HG02763 (cell line): ENCODE measurements at regions not wholly inside any gene's neighbourhood (a gene's known extent, or its start where the extent isn't known, plus 50 kb on each side); places are given as distances from the start of the nearest gene placed in this dataset.

Experiments used
- ATAC-seq: cut with Tn5 transposase; IDR thresholded peaks from one replicate; pipeline ENCODE4 v1.9.1; 2021; ENCODE audit warnings: mild to moderate bottlenecking, moderate library complexity; ENCODE audit not compliant: unreplicated experiment

DNA sequence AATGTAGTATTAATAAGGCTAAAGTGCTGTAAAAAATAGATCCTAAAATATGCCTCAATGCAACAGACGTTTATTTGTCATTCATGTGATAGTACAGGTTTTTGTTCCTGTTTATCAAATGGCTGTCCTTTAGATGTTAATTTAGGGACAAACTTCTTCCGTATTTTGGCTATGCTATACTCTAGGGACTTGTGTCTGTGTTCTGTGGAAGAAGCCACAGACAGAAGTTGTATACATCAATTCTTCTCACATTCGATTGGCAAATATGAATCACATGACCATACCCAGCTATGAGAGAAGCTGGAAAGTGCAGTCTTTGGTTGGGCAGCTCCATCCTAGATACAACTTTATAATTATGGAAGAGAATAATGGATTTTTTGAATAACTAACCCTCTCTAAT, 232.7 kb upstream of the SNX7 start:
- ATAC-seq: no peak

DNA sequence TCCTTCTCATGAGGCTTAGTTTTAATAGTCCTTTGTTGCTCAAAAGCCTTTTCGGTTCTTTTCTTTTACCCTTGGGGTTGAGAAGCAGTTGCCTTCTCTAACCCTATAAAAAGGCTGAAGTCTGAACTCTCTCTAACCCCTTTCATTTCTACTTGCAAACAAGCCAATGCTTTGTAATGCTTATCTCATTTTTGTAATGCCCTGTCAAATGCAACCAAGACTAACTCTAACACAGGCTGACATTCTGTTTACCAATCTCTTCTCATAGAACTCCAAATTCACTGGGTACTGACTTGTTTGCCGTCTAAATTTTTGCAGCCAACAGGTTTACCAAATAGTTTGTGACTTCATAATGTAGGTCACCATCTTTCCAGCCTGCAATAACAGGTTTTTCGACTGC, 233.9 kb upstream of the SNX7 start:
- ATAC-seq: no peak

DNA sequence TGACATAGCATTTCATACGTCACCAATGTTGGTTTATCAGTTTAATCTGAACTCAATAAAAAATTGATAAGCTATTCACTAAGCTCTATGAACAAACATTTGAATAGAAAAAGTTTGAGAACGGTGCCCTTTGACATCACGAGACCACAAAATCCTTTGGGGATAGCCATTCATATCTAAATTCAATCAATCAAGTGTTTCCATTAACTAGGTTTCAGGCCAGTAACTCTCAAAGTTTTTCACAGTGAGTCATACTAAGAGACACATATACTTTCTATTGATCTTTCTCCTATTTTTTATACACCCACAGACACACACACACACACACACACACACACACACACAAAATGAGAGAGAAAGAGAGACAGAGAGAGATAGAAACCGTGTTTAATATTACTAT, 235.4 kb upstream of the SNX7 start:
- ATAC-seq: no peak

DNA sequence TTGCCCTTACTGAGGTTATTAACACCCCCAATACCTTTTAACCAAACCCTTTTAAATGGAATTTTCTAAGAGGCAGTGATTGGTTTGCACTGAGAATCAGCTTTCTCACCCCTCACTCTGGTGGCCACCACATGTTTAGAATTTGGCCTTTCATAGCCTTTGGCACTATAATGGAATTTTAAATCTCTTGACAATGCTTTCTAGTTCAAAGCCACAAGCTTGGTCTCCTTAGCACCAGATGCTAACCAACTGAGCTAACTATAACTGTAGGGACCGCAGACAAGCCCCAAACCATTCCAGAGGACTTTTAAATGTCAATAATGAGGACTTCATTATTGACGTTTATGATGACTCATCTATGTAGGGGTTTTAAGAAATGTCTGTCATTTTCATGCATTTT, 238.7 kb upstream of the SNX7 start:
- ATAC-seq: no peak

DNA sequence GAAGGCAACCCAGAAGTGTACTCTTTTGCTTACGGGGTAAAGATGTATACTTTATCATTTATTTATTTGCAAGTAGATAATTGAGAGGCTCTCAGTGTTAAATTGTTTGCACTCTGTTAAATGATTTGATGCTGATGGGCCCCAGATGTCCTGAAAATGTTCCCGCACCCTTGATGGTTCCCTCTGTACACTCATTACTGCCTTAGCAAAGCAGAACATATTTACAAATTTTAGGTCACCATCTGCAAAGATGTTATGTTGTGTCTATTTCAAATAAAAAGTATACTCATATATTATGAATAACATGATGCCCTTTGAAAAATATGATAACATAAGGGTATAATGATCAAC, 240.5 kb upstream of the SNX7 start:
- ATAC-seq: no peak

DNA sequence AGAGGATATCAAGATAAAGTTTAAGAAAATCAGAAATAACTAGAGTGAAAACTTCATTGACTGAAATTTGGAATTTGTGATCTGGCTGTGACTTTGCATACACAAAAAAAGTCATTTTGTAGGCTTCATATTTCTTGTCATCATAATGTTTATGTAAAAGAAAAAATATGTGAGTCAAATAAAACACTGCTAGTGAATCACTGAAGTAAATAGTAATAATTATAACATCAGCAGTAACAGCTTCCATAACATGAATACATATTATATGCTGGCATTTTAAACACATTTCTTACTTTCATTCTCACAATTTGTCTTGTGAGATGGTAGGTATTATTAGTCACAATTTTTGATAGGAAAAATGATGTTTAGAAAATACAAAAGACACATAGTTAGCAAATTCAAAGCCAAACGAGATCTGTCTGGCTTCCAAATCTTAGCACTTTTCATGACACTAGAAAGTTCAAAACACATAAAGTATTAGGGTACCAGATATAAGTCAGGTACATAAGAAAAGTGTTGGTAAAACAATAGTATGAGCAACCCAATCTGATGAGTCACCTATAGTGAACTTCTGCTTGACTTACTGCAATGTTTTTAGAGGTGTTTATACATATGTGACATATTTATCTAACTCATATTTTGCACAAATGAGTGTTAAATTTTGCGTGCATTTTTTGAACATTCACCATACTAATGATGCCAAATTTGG, 241.0 kb upstream of the SNX7 start:
- ATAC-seq: no peak

DNA sequence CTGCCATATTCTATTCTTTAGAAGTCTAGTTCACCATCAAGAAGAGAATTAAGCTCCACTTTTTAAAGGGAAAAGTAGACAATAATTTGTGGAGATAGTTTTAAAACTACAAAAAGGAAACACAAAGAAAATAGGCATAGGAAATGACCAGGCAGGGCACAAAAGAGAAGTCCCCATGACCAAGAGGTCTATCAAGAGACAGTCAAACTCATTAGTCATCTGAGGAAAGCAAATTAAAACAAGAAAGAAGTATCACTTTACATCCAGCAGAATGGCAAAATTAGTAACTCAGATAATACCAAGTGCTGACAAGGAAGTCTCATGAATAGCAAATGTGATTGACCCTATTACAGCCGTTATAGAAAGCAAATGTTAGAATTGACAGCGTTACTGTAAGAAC, 243.7 kb upstream of the SNX7 start:
- no peak for ATAC-seq

DNA sequence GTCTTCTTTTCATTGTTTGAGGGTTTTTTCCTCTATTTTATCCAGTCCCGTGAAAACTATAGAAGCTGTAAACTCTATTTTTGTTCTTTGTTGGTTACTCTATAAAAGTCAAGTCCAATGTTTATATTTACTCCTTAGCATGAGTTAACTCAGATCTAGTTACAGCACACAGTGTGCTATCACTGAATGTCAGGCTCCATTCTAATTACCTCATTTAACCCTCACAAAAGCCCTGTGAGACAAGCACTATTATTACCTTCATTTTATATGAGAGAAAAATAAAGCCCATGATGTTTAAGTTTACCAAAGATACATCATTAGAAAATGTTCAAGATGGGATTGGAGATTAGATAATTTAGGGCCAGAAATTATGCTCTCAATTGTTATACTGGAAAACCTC, 251.4 kb upstream of the SNX7 start:
- ATAC-seq: no peak

DNA sequence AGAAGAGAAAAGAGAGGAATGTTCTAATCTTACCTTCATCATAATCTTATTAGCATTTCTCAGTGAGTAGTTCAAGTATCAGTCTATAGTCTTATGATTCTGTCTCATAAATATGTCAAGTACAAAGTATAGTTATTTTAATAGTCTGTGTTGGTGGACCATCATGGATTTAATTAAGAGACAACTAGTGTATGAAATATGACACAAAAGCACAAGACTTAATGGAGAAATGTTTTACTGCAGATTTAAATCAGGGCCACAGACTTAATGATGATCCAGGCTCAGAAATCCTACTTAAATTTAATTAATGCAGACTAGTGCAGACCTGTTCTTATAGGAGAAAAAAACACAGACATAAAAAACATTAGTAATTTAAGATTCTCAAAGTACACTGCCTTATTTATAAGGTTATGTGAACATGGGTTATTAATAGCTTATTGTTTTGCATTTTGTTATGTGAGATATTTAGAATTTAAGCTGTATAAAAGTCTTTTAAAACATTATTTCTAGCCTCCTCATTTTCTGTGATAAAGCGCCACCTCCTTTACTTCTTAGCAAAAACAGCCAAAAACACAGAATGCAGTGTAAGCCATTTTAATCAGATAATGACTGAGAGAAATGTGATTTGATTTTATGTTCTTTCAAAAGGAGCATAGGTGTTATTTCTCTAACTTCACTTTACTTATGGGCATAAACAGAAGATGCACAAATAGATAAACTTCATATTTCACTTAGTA, 255.0 kb upstream of the SNX7 start:
- ATAC-seq: no peak

DNA sequence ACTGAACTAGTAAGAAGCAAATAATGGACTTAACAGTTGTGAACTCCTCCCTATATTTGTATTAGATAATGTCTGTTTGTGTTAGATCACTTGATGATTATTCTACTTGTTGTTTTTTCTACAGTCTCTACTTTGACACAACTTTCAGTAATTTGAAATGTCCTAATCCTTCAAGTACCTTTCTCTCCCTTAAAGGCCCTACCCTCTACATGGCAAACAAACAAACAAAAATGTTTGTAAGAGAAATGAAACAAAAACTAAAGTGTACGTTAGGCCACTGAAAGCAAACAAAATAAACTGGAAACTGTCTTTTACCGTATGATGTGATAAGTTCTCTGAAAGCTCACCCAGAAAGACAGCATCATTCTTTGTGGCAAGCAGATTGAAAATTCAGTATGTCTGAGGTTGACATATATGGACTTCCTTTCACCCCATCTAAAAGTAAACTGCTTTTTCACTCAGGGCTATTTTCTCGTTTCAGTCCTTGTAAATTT, 255.9 kb upstream of the SNX7 start:
- peak; percentile 66 for ATAC-seq

DNA sequence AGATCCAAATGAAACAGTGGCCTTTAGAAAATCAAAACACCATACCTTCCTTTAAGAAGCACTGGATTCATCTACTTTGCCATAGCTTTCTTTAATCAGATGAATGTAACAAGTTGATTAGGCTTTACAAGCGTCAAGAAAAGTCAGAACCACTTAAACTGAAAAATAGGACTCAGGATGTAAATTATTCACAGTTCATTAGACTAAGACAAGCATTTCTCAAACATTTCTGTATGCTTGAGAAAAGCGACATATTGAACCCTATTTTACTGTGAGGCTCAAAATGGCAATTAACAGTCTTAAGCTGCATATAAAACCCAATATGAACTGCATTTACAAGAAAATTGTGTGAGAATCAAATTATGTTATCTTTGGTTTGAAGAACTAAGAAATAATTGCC, 256.7 kb upstream of the SNX7 start:
- ATAC-seq: no peak

DNA sequence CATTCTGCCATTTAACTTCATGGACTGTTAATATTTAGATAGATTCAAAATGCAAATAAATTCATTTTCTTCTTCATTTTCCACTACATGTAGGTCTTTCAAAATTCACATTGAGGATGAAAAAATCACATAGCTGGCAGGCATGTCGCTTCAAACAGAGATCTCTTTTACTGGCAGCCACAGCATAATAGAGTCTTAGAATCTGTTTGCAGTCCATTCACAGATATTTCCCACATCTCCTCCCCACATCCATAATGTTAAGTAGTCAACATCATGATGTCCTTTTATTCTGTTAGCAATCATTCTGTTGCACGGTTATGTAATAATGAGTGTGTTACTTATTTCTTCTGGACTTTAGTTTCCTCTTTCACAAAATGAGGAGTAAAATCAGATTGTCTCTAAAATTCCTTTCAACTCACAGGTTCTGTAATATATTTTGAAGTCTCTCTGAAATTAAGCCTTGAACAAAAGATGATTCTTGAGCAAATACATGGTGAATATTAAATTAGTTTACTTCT, 257.5 kb upstream of the SNX7 start:
- ATAC-seq: no peak

DNA sequence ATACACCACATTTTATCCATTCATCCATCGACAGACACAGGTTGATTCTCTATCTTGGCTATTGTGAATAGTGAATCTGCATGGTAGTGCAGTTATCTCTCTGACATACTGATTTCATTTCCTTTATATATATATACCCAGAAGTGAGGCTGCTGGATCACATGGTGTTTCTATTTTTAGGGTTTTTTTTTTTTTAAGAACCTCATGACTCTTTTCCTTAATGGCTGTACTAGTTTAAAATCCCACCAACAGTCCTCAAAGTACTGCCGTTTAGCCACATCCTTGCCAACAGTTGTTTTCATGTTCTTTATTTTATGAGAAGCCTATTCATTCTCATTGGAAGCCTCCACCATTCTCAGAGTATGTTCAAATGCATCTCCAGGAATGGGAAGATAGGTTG, 258.7 kb upstream of the SNX7 start:
- ATAC-seq: no peak

DNA sequence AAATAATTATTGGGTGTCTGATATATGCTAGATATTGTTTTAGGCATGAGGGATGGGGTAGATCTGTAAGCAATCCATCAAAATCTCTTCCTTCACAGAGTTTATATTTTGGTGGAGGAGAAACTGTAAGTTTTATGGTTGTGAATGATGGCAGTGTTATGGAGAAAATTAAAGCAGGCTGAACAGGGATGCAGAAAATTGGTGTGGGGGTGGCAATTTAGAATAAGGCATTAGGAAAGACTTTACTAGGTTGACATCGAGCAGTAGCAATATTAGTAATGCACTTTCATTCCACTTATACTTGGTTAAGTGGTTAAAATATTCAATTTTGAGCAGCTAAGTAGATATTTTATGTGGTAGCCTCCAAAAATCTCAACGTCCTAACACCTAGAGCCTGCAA, 261.1 kb upstream of the SNX7 start:
- ATAC-seq: no peak

DNA sequence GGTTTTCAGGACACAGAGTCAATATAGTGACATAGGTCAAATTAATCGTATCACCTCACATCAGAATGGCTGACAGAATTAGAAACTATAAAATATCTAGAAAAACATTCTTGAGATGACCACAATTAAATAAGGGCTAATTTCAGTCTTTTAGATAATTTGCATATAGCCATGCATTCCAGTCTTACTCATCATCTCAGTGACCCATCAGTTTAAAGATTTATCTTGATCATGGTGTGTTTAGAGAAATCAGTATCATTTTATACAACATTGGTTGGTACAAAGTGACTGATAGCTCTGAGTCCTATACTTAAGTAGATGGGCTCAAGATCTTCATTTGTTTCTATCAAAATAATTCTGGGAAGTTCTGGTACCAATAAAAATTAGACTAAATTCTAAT, 262.3 kb upstream of the SNX7 start:
- no peak for ATAC-seq

DNA sequence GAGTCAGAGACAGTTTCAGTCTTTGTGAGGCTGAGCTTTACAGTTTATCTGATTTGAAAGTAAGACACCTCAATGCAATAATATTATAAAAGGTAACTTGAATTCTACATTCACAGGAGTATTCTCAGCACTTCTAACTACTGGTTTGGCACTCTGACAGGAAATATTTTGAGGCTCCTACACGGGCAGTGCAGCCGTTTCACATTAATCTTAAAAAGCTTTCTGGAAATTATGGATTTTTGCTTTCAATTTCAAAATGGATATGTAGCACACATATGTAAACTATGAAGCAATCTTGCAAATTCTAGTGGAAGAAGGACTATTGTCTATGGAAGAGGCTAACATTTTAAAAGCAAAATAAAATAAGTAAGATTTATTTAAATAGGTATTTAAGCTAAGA, 262.9 kb upstream of the SNX7 start:
- ATAC-seq: no peak

DNA sequence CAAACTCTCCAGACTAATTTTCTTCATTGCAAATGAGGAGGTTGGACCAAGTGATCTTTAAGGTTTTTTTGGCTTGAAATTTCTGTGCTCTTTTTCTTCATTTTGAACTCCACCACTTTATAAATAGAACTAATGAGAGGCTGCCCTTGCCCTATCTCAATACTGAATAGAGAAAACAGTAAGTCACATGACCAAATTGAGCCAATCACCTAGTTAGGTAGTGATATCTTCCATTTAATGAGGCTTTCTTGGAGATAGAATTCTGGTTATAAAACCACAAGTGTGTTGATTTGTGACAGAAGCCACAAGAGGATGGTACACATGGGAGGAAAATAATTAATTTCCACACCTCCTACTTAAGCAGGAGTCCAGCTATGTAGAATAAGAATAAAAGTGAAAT, 263.4 kb upstream of the SNX7 start:
- no peak for ATAC-seq

DNA sequence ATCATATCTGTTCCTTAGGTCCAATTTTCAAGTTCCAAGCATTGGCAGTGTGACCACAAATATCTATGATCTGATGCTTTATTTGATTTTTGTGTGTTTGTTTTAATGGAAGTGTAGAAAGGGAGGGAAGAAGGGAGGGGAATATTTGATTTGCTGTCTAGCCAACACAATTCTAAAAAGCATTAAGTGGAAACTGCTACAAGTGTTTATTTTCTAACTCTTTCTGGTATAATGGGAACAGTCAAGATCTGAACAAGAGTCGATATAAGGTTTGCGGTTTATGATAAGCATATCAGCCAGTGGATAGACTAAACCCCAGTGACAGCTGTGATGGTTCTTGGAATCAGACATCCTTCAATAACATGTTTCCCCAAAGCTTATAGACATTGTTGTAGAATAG, 267.8 kb upstream of the SNX7 start:
- ATAC-seq: no peak

DNA sequence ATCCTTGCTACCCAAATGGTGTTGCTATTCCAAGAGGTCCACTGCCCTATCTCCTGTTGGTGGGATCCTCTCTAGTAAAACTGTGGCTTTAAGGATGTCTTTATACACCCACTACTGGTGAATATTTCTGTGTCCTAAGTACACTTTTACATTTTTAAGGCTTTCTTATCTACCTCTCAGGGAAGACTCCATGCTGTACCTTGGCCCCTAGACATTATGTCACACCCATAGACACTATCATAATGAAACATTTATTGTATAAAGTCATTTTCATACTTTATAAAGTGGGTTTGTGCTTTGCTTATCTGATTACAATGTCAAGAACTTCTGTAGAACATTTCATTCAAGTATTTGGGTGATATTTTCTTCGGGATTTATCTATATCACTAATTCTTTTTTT, 270.3 kb upstream of the SNX7 start:
- ATAC-seq: no peak

DNA sequence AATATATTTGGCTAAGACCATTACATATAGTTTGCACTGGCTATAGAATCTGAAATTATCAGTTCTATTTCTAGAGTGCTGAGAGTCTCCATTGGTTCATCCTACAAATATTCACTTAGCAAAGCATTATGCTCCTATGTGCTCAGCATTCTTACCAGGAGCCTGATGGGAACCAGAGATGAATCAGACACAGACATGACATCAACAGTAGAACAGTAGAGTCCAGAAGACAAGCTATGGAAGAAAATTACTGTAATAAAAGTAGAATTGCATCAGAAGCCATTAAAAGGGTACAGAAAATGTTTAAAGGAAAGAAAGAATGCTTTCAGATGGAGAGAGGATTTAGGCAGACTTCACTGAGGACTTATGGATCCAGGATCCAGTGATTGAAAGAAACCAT, 271.7 kb upstream of the SNX7 start:
- no peak for ATAC-seq

DNA sequence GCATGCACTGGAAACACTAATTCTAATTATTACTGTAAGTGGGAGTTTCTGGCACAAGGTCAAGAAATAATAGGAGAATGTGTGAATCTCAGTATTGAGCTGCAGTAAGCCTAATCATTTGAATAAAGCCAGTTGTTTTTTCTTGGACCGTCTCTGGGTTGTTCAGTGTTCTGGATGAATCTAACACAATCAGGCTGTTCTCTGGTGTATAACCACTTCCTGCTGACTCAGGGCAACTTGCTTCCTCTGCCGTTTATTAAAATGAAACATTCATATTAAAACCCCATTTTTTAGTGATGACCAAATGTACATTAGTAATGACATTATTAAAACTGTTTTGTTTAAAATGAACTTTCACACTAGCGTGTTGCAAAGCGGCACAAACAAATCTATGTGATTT, 273.1 kb upstream of the SNX7 start:
- no peak for ATAC-seq

DNA sequence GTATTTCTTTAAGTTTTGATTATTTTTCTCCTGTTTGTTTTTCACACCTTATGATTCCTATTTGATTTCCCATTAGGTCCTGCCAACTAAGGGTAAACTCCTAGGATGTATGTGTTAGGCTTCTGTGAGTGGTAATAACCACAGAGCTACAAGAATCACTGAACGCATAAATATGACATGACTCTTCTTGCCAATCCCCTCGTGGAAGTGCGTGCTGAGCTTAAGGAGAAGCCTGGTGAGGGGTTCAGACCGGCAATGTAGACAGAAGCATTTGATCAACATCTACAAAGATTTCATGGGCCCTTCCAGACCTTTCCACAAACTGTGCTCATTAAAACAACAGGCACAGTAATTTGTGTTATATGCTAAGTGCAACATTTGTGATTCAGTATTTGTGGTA, 273.8 kb upstream of the SNX7 start:
- ATAC-seq: no peak
